ENCODE measurements at regions not wholly inside any gene's neighbourhood (a gene's known extent, or its start where the extent isn't known, plus 50 kb on each side); places are given as distances from the start of the nearest gene placed in this dataset.

- Mint-ChIP-seq H3K9me3 (peaks cover 12% of the 10 kb centered on the region), H3K27ac (ENCODE audit: low read depth) (no peak overlapping the region), H3K36me3 (ENCODE audit: insufficient read depth) (no peaks in the 10 kb centered on the region), H3K4me3 (no peak overlapping the region), H3K27me3 (no peaks in the 10 kb centered on the region), H3K4me1 (no peaks in the 10 kb centered on the region)
- no peak for ATAC-seq (replicated peaks; ENCODE audit: extremely low read depth, poor library complexity, severe bottlenecking)
- DNase-seq (ENCODE audit: low spot score in 2 of 2): no peak
Observed at GRCh38 chr5:167752936-167753335, 538.5 kb upstream of the WWC1 start.

- H3K4me1 Mint-ChIP-seq: no peaks in the 10 kb centered on the region
Observed at GRCh38 chr5:167753725-167754490, 537.5 kb upstream of the WWC1 start.

GRCh38 chr5:167754501-167755021 lies 536.9 kb upstream of the WWC1 start:
- Mint-ChIP-seq H3K36me3 (ENCODE audit: insufficient read depth) (peaks cover 2% of the 10 kb centered on the region), H3K4me3 (no peak overlapping the region), H3K27me3 (peaks cover 7% of the 10 kb centered on the region), H3K27ac (ENCODE audit: low read depth) (no peak overlapping the region), H3K9me3 (peaks cover 17% of the 10 kb centered on the region), H3K4me1 (no peaks in the 10 kb centered on the region)
- ATAC-seq (replicated peaks; ENCODE audit: extremely low read depth, poor library complexity, severe bottlenecking): no peak
- DNase-seq (ENCODE audit: low spot score in 2 of 2): no peak

More at GRCh38 chr5:167753725-167754490, 537.5 kb upstream of the WWC1 start:
- DNase-seq (ENCODE audit: low spot score in 2 of 2) (no peak), ATAC-seq (replicated peaks; ENCODE audit: extremely low read depth, poor library complexity, severe bottlenecking) (no peak)
- peaks cover under 1% of the 10 kb centered on the region for H3K27me3 Mint-ChIP-seq
- H3K36me3 Mint-ChIP-seq (ENCODE audit: insufficient read depth): no peaks in the 10 kb centered on the region
- no peak overlapping the region for H3K27ac Mint-ChIP-seq (ENCODE audit: low read depth)
- H3K4me3 Mint-ChIP-seq: no peak overlapping the region
- H3K9me3 Mint-ChIP-seq: peaks cover 12% of the 10 kb centered on the region

GRCh38 chr5:167755420-167755819 lies 536.0 kb upstream of the WWC1 start:
- Mint-ChIP-seq H3K4me3 (no peak overlapping the region), H3K4me1 (no peaks in the 10 kb centered on the region), H3K27ac (ENCODE audit: low read depth) (no peak overlapping the region), H3K36me3 (ENCODE audit: insufficient read depth) (peaks cover 2% of the 10 kb centered on the region), H3K9me3 (peaks cover 13% of the 10 kb centered on the region), H3K27me3 (peaks cover 14% of the 10 kb centered on the region)
- DNase-seq (ENCODE audit: low spot score in 2 of 2): no peak
- no peak for ATAC-seq (replicated peaks; ENCODE audit: extremely low read depth, poor library complexity, severe bottlenecking)

GRCh38 chr5:167759057-167759821 lies 532.2 kb upstream of the WWC1 start:
- H3K9me3 Mint-ChIP-seq: peaks cover 5% of the 10 kb centered on the region
- DNase-seq (ENCODE audit: low spot score in 2 of 2) (no peak), ATAC-seq (replicated peaks; ENCODE audit: extremely low read depth, poor library complexity, severe bottlenecking) (no peak)
- peaks cover 14% of the 10 kb centered on the region for H3K27me3 Mint-ChIP-seq
- no peak overlapping the region for H3K4me3 Mint-ChIP-seq
- no peaks in the 10 kb centered on the region for H3K4me1 Mint-ChIP-seq
- H3K27ac Mint-ChIP-seq (ENCODE audit: low read depth): no peak overlapping the region
- peaks cover 2% of the 10 kb centered on the region for H3K36me3 Mint-ChIP-seq (ENCODE audit: insufficient read depth)

GRCh38 chr5:167763772-167764171 lies 527.7 kb upstream of the WWC1 start:
- Mint-ChIP-seq H3K4me3 (no peak overlapping the region), H3K27me3 (peaks cover 14% of the 10 kb centered on the region), H3K36me3 (ENCODE audit: insufficient read depth) (peaks cover 2% of the 10 kb centered on the region), H3K4me1 (no peaks in the 10 kb centered on the region), H3K27ac (ENCODE audit: low read depth) (no peak overlapping the region), H3K9me3 (peaks cover 5% of the 10 kb centered on the region)
- no peak for ATAC-seq (replicated peaks; ENCODE audit: extremely low read depth, poor library complexity, severe bottlenecking)
- DNase-seq (ENCODE audit: low spot score in 2 of 2): no peak

- no peak for ATAC-seq (replicated peaks; ENCODE audit: extremely low read depth, poor library complexity, severe bottlenecking)
- Mint-ChIP-seq H3K36me3 (ENCODE audit: insufficient read depth) (no peaks in the 10 kb centered on the region), H3K4me1 (no peaks in the 10 kb centered on the region), H3K4me3 (no peak overlapping the region), H3K27me3 (peaks cover 4% of the 10 kb centered on the region), H3K27ac (ENCODE audit: low read depth) (no peak overlapping the region), H3K9me3 (no peaks in the 10 kb centered on the region)
- DNase-seq (ENCODE audit: low spot score in 2 of 2): no peak
Observed at GRCh38 chr5:167764641-167765289, 526.7 kb upstream of the WWC1 start.

- Mint-ChIP-seq H3K27ac (ENCODE audit: low read depth) (no peak overlapping the region), H3K27me3 (no peaks in the 10 kb centered on the region)
Observed at GRCh38 chr5:167765352-167765751, 526.1 kb upstream of the WWC1 start.

GRCh38 chr5:167766957-167767356 lies 524.5 kb upstream of the WWC1 start:
- Mint-ChIP-seq H3K27ac (ENCODE audit: low read depth) (no peak overlapping the region), H3K4me3 (no peak overlapping the region), H3K27me3 (no peaks in the 10 kb centered on the region), H3K4me1 (no peaks in the 10 kb centered on the region), H3K36me3 (ENCODE audit: insufficient read depth) (no peaks in the 10 kb centered on the region), H3K9me3 (peaks cover 5% of the 10 kb centered on the region)
- ATAC-seq (replicated peaks; ENCODE audit: extremely low read depth, poor library complexity, severe bottlenecking) (no peak), DNase-seq (ENCODE audit: low spot score in 2 of 2) (no peak)

More at GRCh38 chr5:167765352-167765751, 526.1 kb upstream of the WWC1 start:
- DNase-seq (ENCODE audit: low spot score in 2 of 2) (no peak), ATAC-seq (replicated peaks; ENCODE audit: extremely low read depth, poor library complexity, severe bottlenecking) (no peak)
- peaks cover 5% of the 10 kb centered on the region for H3K9me3 Mint-ChIP-seq
- no peaks in the 10 kb centered on the region for H3K36me3 Mint-ChIP-seq (ENCODE audit: insufficient read depth)
- H3K4me1 Mint-ChIP-seq: no peaks in the 10 kb centered on the region
- no peak overlapping the region for H3K4me3 Mint-ChIP-seq

GRCh38 chr5:167767795-167768194 lies 523.6 kb upstream of the WWC1 start:
- ATAC-seq (replicated peaks; ENCODE audit: extremely low read depth, poor library complexity, severe bottlenecking) (no peak), DNase-seq (ENCODE audit: low spot score in 2 of 2) (no peak)
- no peaks in the 10 kb centered on the region for H3K36me3 Mint-ChIP-seq (ENCODE audit: insufficient read depth)
- H3K4me1 Mint-ChIP-seq: no peaks in the 10 kb centered on the region
- H3K27ac Mint-ChIP-seq (ENCODE audit: low read depth): no peak overlapping the region
- peaks cover 5% of the 10 kb centered on the region for H3K9me3 Mint-ChIP-seq
- H3K27me3 Mint-ChIP-seq: no peaks in the 10 kb centered on the region
- H3K4me3 Mint-ChIP-seq: no peak overlapping the region

- Mint-ChIP-seq H3K36me3 (ENCODE audit: insufficient read depth) (no peaks in the 10 kb centered on the region), H3K4me3 (no peak overlapping the region), H3K27ac (ENCODE audit: low read depth) (no peak overlapping the region), H3K27me3 (no peaks in the 10 kb centered on the region), H3K4me1 (no peaks in the 10 kb centered on the region), H3K9me3 (peaks cover 5% of the 10 kb centered on the region)
- ATAC-seq (replicated peaks; ENCODE audit: extremely low read depth, poor library complexity, severe bottlenecking) (no peak), DNase-seq (ENCODE audit: low spot score in 2 of 2) (no peak)
Observed at GRCh38 chr5:167769846-167770413, 521.5 kb upstream of the WWC1 start.

- H3K36me3 Mint-ChIP-seq (ENCODE audit: insufficient read depth): no peaks in the 10 kb centered on the region
- ATAC-seq (replicated peaks; ENCODE audit: extremely low read depth, poor library complexity, severe bottlenecking) (no peak), DNase-seq (ENCODE audit: low spot score in 2 of 2) (no peak)
- H3K9me3 Mint-ChIP-seq: peaks cover 5% of the 10 kb centered on the region
- no peaks in the 10 kb centered on the region for H3K4me1 Mint-ChIP-seq
- no peaks in the 10 kb centered on the region for H3K27me3 Mint-ChIP-seq
- H3K4me3 Mint-ChIP-seq: no peak overlapping the region
- no peak overlapping the region for H3K27ac Mint-ChIP-seq (ENCODE audit: low read depth)
Observed at GRCh38 chr5:167770461-167770860, 521.0 kb upstream of the WWC1 start.
